HFF-Myc (cell line): ENCODE measurements at regions not wholly inside any gene's neighbourhood (a gene's known extent, or its start where the extent isn't known, plus 50 kb on each side); places are given as distances from the start of the nearest gene placed in this dataset.

Experiments
- DNase-seq: peaks from one replicate; pipeline ENCODE4 v3.0.0-alpha.2; 2011; ENCODE audit warnings: low read depth; ENCODE audit errors: extremely low read depth
- H3K4me3 ChIP-seq: replicated peaks from 2 replicates; pipeline ENCODE4 v1.5.1; 2011; ENCODE audit warnings: low read depth, mild to moderate bottlenecking, control low read depth, low read length
- CTCF ChIP-seq: IDR thresholded peaks from 2 replicates; pipeline ENCODE4 v1.5.1; 2012; ENCODE audit warnings: mild to moderate bottlenecking, low read depth, low read length, control low read depth; ENCODE audit errors: missing control alignments

- H3K4me3 ChIP-seq, result no peak overlapping the region
- TF ChIP-seq CTCF, result no peak
- no peak for DNase-seq
Observed at GRCh38 chr16:55214412-55214811, 109.6 kb upstream of the IRX6 start.

- TF ChIP-seq CTCF, result no peak
- DNase-seq, result no peak
- no peak overlapping the region for H3K4me3 ChIP-seq
Observed at GRCh38 chr16:55214974-55215494, 109.0 kb upstream of the IRX6 start.

GRCh38 chr16:55217392-55217791, 106.6 kb upstream of the IRX6 start:
- TF ChIP-seq CTCF, result no peak
- no peak overlapping the region for H3K4me3 ChIP-seq
- DNase-seq, result no peak

- no peak overlapping the region for H3K4me3 ChIP-seq
- no peak for TF ChIP-seq CTCF
- no peak for DNase-seq
Observed at GRCh38 chr16:55221836-55222235, 102.2 kb upstream of the IRX6 start.

- TF ChIP-seq CTCF, result no peak
- no peak for DNase-seq
- H3K4me3 ChIP-seq, result no peak overlapping the region
Observed at GRCh38 chr16:55222486-55222885, 101.5 kb upstream of the IRX6 start.

GRCh38 chr16:55225972-55226542, 97.9 kb upstream of the IRX6 start:
- no peak for TF ChIP-seq CTCF
- DNase-seq, result no peak
- H3K4me3 ChIP-seq, result no peak overlapping the region

GRCh38 chr16:55232822-55233221, 91.2 kb upstream of the IRX6 start:
- no peak overlapping the region for H3K4me3 ChIP-seq
- TF ChIP-seq CTCF, result no peak
- DNase-seq, result no peak
